CD4-positive, alpha-beta memory T cell (primary cell): ENCODE measurements at regions not wholly inside any gene's neighbourhood (a gene's known extent, or its start where the extent isn't known, plus 50 kb on each side); places are given as distances from the start of the nearest gene placed in this dataset.

Source experiments
- CTCF ChIA-PET: fragments of 350-600 bp; sonication (Branson Sonifier 250); formaldehyde crosslinking; loops from one replicate; lab custom pipeline; 2021; ENCODE audit warnings: inconsistent platforms; ENCODE audit not compliant: partially characterized antibody; lab: Charles Lee
- POLR2A ChIA-PET: fragments of 350-600 bp; sonication (Branson Sonifier 250); formaldehyde crosslinking; loops from one replicate; lab custom pipeline; 2021; ENCODE audit not compliant: partially characterized antibody; lab: Charles Lee
- DNase-seq, 5 donors: peaks; one replicate each; pipeline versions ENCODE4 v3.0.0 to v3.0.0-alpha.2; 2020 to 2022; ENCODE audit warnings: mixed read lengths in 1 of 5
- H3K27ac ChIP-seq: one replicate; pipeline ENCODE4 v1.7.0; 2013; ENCODE audit warnings: low read depth, low read length
- H3K27me3 ChIP-seq: 2 replicates; pipeline ENCODE4 v1.7.0; 2013; ENCODE audit warnings: mild to moderate bottlenecking, low read length, moderate library complexity; ENCODE audit not compliant: insufficient read depth
- H3K36me3 ChIP-seq: 2 replicates; pipeline ENCODE4 v1.7.0; 2013; ENCODE audit warnings: mild to moderate bottlenecking, low read length, moderate library complexity; ENCODE audit not compliant: insufficient read depth
- H3K4me1 ChIP-seq: 2 replicates; pipeline ENCODE4 v1.7.0; 2013; ENCODE audit warnings: mild to moderate bottlenecking, low read length, moderate library complexity; ENCODE audit not compliant: insufficient read depth
- H3K4me3 ChIP-seq, 2 donors: one replicate each; pipeline ENCODE4 v1.7.0; 2013; ENCODE audit warnings: low read length in 2 of 2, mild to moderate bottlenecking in 1 of 2
- H3K9me3 ChIP-seq, 2 donors: one replicate each; pipeline ENCODE4 v1.7.0; 2013; ENCODE audit warnings: low read length in 2 of 2, control low read depth in 1 of 2; ENCODE audit not compliant: control insufficient read depth in 1 of 2
- H3K27ac Mint-ChIP-seq, 7 donors: one replicate each; pipeline ENCODE4 v1.8.0; 2020 to 2021; ENCODE audit warnings: mixed read lengths in 7 of 7, mild to moderate bottlenecking in 6 of 7, inconsistent platforms in 3 of 7, moderate library complexity in 3 of 7
- H3K27me3 Mint-ChIP-seq, 2 donors: one replicate each; pipeline ENCODE4 v1.8.0; 2020 to 2021; ENCODE audit warnings: mixed read lengths in 2 of 2
- H3K36me3 Mint-ChIP-seq, 2 donors: one replicate each; pipeline ENCODE4 v1.8.0; 2020 to 2021; ENCODE audit warnings: mixed read lengths in 2 of 2, inconsistent platforms in 1 of 2, mild to moderate bottlenecking in 1 of 2
- H3K4me1 Mint-ChIP-seq, 4 donors: one replicate each; pipeline ENCODE4 v1.8.0; 2020 to 2021; ENCODE audit warnings: mixed read lengths in 4 of 4, mild to moderate bottlenecking in 1 of 4
- H3K4me3 Mint-ChIP-seq, 8 donors: one replicate each; pipeline ENCODE4 v1.8.0; 2020 to 2021; ENCODE audit warnings: mixed read lengths in 8 of 8, mild to moderate bottlenecking in 7 of 8, moderate library complexity in 6 of 8, inconsistent platforms in 3 of 8
- H3K9me3 Mint-ChIP-seq, 8 donors: one replicate each; pipeline ENCODE4 v1.8.0; 2020 to 2021; ENCODE audit warnings: mixed read lengths in 8 of 8, mild to moderate bottlenecking in 5 of 8, inconsistent platforms in 3 of 8, moderate library complexity in 1 of 8
- intact Hi-C: fragments of 100-400 bp; cut with micrococcal nuclease; formaldehyde crosslinking; loops from one replicate; pipeline ENCODE4 v1.15.1; 2023

- POLR2A ChIA-PET: no interaction called here
- intact Hi-C loops: no loop called here
- H3K4me3 ChIP-seq: no peak overlapping the region
- Mint-ChIP-seq H3K27ac (no peak overlapping the region), H3K27me3 (peaks cover 13 to 23% of the 10 kb centered on the region in 2 donors), H3K36me3 (no peaks in the 10 kb centered on the region), H3K9me3 (no peaks in the 10 kb centered on the region), H3K4me3 (no peak overlapping the region), H3K4me1 (no peaks in the 10 kb centered on the region)
- no peak overlapping the region for H3K27ac ChIP-seq
- CTCF ChIA-PET: interaction anchor here (1.1 kb wide), 1 partner anchor 232 kb away, joined by 4 read pairs; no protein-coding TSS in a partner anchor
- no peaks in the 10 kb centered on the region for H3K27me3 ChIP-seq
- no peaks in the 10 kb centered on the region for H3K36me3 ChIP-seq
- no peaks in the 10 kb centered on the region for H3K9me3 ChIP-seq
- DNase-seq: no peak
- no peaks in the 10 kb centered on the region for H3K4me1 ChIP-seq
Observed at GRCh38 chr14:23865502-23865901, 88.1 kb upstream of the DHRS4 start.

- Histone ChIP-seq H3K36me3 (no peaks in the 10 kb centered on the region), H3K4me3 (no peak overlapping the region), H3K27me3 (no peaks in the 10 kb centered on the region), H3K9me3 (no peaks in the 10 kb centered on the region), H3K4me1 (no peaks in the 10 kb centered on the region), H3K27ac (no peak overlapping the region)
- H3K36me3 Mint-ChIP-seq: no peaks in the 10 kb centered on the region
- no peak for DNase-seq
- H3K4me1 Mint-ChIP-seq: no peaks in the 10 kb centered on the region
- no peak overlapping the region for H3K27ac Mint-ChIP-seq
- intact Hi-C loops: no loop called here
- POLR2A ChIA-PET: no interaction called here
- H3K4me3 Mint-ChIP-seq: no peak overlapping the region
- CTCF ChIA-PET: interaction anchor here (1.1 kb wide), 1 partner anchor 233 kb away, joined by 4 read pairs; no protein-coding TSS in a partner anchor
- peaks cover 17 to 26% of the 10 kb centered on the region in 2 donors for H3K27me3 Mint-ChIP-seq
- peaks cover 0 to 4% (median 0%) of the 10 kb centered on the region in 8 donors for H3K9me3 Mint-ChIP-seq
Observed at GRCh38 chr14:23866269-23866668, 87.3 kb upstream of the DHRS4 start.

DNA sequence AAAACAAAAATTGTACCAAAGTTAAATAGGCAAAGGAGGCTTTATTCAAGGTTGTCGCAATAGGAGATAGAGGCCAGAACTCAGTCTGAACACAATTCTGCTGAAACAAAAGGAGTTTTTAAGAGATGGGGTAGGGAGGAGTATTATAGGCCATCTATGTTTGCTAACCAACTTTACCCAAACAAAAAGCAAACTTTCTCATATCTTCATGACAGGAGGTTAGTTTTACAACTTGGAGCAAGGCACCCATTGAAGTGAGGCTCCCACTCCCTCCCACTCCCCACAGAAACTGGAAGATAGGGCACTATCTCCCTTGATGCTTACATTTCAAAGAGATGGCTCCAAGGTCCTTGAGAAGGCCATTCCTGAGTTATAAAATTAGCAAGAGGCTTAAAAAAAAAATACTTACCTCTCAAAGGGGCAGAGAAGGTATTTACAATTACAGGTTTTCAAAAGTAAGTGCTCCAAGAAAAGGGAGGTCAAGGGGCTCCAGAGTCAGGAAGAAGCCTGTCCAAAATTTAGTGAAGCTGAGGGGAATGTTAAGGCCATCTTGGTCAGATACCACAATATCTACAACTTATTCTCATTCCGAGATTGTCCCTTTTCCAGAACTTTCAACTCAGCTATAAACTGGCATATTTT is 84.4 kb upstream of the DHRS4 start:
- Histone ChIP-seq H3K27ac (no peak overlapping the region), H3K36me3 (no peaks in the 10 kb centered on the region), H3K27me3 (no peaks in the 10 kb centered on the region), H3K4me1 (no peaks in the 10 kb centered on the region), H3K4me3 (no peak overlapping the region), H3K9me3 (no peaks in the 10 kb centered on the region)
- no peak overlapping the region for H3K4me3 Mint-ChIP-seq
- H3K27me3 Mint-ChIP-seq: peaks cover 17 to 28% of the 10 kb centered on the region in 2 donors
- POLR2A ChIA-PET: no interaction called here
- intact Hi-C loops: no loop called here
- H3K36me3 Mint-ChIP-seq: no peaks in the 10 kb centered on the region
- H3K4me1 Mint-ChIP-seq: no peaks in the 10 kb centered on the region
- CTCF ChIA-PET: no interaction called here
- H3K27ac Mint-ChIP-seq: no peak overlapping the region
- no peak for DNase-seq
- H3K9me3 Mint-ChIP-seq: peaks cover 0 to 4% (median 0%) of the 10 kb centered on the region in 8 donors

- no peak overlapping the region for H3K27ac Mint-ChIP-seq
- H3K36me3 Mint-ChIP-seq: no peaks in the 10 kb centered on the region
Observed at GRCh38 chr14:23876160-23876750, 77.3 kb upstream of the DHRS4 start.

DNA sequence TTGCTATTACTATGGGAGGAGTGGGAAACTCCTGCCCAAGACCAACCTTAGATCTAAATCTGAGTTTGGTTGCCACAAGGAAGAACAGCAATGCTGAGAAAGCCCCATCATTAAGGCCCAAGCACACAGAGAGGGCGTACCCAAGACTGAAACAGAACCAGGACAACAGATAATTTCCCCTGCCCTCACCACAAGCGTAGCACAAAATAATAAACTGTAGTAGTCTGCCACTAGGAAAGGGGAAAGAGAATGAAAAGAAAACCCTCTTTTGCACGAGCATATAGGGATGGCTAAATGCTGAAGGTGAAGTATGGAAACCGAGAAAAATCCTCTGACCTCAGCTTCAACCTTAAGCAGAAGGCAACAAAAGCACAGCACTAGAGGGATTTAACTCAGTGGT is 76.5 kb upstream of the DHRS4 start:
- intact Hi-C loops: no loop called here
- peaks cover 0 to 3% (median 0%) of the 10 kb centered on the region in 8 donors for H3K9me3 Mint-ChIP-seq

More at GRCh38 chr14:23876160-23876750, 77.3 kb upstream of the DHRS4 start:
- H3K36me3 ChIP-seq: no peaks in the 10 kb centered on the region
- CTCF ChIA-PET: no interaction called here
- no peak overlapping the region for H3K4me3 ChIP-seq
- DNase-seq: no peak
- H3K4me1 Mint-ChIP-seq: no peaks in the 10 kb centered on the region
- H3K4me3 Mint-ChIP-seq: no peak overlapping the region
- H3K9me3 Mint-ChIP-seq: peaks cover 0 to 3% (median 0%) of the 10 kb centered on the region in 8 donors
- peaks cover 7 to 19% of the 10 kb centered on the region in 2 donors for H3K27me3 Mint-ChIP-seq
- H3K9me3 ChIP-seq: no peaks in the 10 kb centered on the region
- H3K27me3 ChIP-seq: no peaks in the 10 kb centered on the region
- no peak overlapping the region for H3K27ac ChIP-seq
- POLR2A ChIA-PET: no interaction called here
- H3K4me1 ChIP-seq: no peaks in the 10 kb centered on the region
- intact Hi-C loops: no loop called here

GRCh38 chr14:23877538-23878180 is 75.9 kb upstream of the DHRS4 start:
- CTCF ChIA-PET: interaction anchor here (0.6 kb wide), 1 partner anchor 16 kb away, joined by 3 read pairs; no protein-coding TSS in a partner anchor
- Histone ChIP-seq H3K27ac (no peak overlapping the region), H3K9me3 (no peaks in the 10 kb centered on the region), H3K27me3 (no peaks in the 10 kb centered on the region), H3K36me3 (no peaks in the 10 kb centered on the region), H3K4me1 (no peaks in the 10 kb centered on the region), H3K4me3 (no peak overlapping the region)
- POLR2A ChIA-PET: no interaction called here
- Mint-ChIP-seq H3K4me1 (no peaks in the 10 kb centered on the region), H3K4me3 (no peak overlapping the region), H3K36me3 (no peaks in the 10 kb centered on the region), H3K27me3 (peaks cover 7 to 17% of the 10 kb centered on the region in 2 donors), H3K9me3 (peaks cover 0 to 3% (median 0%) of the 10 kb centered on the region in 8 donors), H3K27ac (no peak overlapping the region)
- no peak for DNase-seq
- intact Hi-C loops: no loop called here

More for the DNA sequence above, 76.5 kb upstream of the DHRS4 start:
- Mint-ChIP-seq H3K4me1 (no peaks in the 10 kb centered on the region), H3K27ac (no peak overlapping the region), H3K27me3 (peaks cover 7 to 17% of the 10 kb centered on the region in 2 donors), H3K4me3 (no peak overlapping the region), H3K36me3 (no peaks in the 10 kb centered on the region)
- Histone ChIP-seq H3K4me1 (no peaks in the 10 kb centered on the region), H3K27ac (no peak overlapping the region), H3K4me3 (no peak overlapping the region), H3K27me3 (no peaks in the 10 kb centered on the region), H3K36me3 (no peaks in the 10 kb centered on the region), H3K9me3 (no peaks in the 10 kb centered on the region)
- DNase-seq: no peak
- CTCF ChIA-PET: no interaction called here
- POLR2A ChIA-PET: no interaction called here

DNA sequence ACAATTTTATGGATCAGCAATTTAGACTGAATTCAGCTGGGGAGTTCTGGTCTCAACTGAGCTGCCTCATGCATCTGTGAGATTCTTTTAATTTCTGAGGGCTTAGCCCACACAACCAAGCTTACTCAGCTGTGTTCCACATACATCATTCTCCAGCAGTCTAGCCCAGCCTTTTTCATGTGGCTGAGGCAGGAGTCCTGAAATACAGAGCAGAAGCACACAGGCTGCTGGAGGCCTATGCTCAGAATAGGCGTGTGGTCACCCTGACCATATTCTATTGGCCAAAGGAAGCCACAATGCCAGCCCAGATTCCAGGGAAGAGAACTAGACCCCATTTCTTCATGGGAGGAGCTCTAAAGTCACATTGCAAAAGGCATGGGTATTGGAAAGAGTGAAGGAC is 72.3 kb upstream of the DHRS4 start:
- peak overlapping the region in 1 of 8 donors; percentile 28 for H3K4me3 Mint-ChIP-seq
- peaks cover 3 to 7% of the 10 kb centered on the region in 2 donors for H3K27me3 Mint-ChIP-seq
- CTCF ChIA-PET: no interaction called here

More for the DNA sequence above, 72.3 kb upstream of the DHRS4 start:
- no peak overlapping the region for H3K4me3 ChIP-seq
- no peak overlapping the region for H3K27ac ChIP-seq
- no peaks in the 10 kb centered on the region for H3K27me3 ChIP-seq
- no peaks in the 10 kb centered on the region for H3K4me1 ChIP-seq
- no peaks in the 10 kb centered on the region for H3K36me3 ChIP-seq
- no peaks in the 10 kb centered on the region for H3K9me3 ChIP-seq
- POLR2A ChIA-PET: no interaction called here
- H3K36me3 Mint-ChIP-seq: no peaks in the 10 kb centered on the region
- peaks cover 0 to 3% (median 0%) of the 10 kb centered on the region in 8 donors for H3K9me3 Mint-ChIP-seq
- H3K27ac Mint-ChIP-seq: no peak overlapping the region
- H3K4me1 Mint-ChIP-seq: no peaks in the 10 kb centered on the region
- no peak for DNase-seq
- intact Hi-C loops: no loop called here
